HG03175 (cell line): ENCODE measurements at regions not wholly inside any gene's neighbourhood (a gene's known extent, or its start where the extent isn't known, plus 50 kb on each side); places are given as distances from the start of the nearest gene placed in this dataset.
"Not testable (repeated sequence)": the region's sequence is repeated elsewhere in the genome, so short reads cannot be mapped to it uniquely, and the experiment has no call there.

ENCODE experiments used
- ATAC-seq: cut with Tn5 transposase; IDR thresholded peaks from one replicate; pipeline ENCODE4 v1.9.1; 2021; ENCODE audit warnings: mild to moderate bottlenecking, moderate library complexity; ENCODE audit not compliant: unreplicated experiment

DNA sequence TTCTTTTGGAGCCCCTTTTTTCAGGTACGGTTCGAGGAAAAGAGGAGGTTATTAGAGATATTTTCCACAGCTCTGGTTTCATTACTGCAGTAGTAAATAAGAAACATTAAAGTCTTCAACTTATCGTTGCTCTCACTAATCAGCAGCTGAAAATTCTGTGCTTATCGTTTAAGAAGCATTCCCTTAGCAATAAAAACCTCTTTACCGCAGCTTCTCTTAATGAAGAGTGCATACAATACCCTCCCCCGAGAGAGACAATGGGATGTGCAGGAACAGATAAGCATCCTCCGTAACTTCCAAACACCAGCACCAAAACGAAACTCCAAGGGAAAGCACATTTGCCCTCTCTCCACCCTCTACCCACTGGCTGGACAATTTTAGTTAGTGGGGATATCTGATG lies 384.5 kb downstream of the NEBL start:
- ATAC-seq, result no peak

- no peak for ATAC-seq
Observed at GRCh38 chr10:20508921-20509320, 388.2 kb downstream of the NEBL start.

GRCh38 chr10:20502903-20503585 lies 394.1 kb downstream of the NEBL start:
- ATAC-seq, result no peak

DNA sequence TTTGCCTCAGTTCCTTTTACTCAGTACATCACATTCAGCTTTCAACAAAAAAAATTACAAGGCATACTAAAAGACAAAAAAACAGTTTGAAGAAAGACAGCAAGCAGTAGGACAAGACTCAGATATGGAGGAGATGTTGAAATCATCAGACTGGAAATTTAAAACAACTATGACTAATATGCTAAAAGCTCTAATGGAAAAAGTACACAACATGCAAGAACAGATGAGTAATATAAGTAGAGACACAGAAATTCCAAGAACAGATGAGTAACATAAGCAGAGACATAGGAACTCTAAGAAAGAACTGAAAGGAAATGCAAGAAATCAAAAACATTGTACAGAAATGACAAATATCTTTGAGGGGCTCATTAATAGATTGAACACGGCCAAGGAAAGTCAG lies 402.6 kb downstream of the NEBL start:
- ATAC-seq, result no peak

- ATAC-seq, result no peak
Observed at GRCh38 chr10:20492447-20492846, 404.7 kb downstream of the NEBL start.

DNA sequence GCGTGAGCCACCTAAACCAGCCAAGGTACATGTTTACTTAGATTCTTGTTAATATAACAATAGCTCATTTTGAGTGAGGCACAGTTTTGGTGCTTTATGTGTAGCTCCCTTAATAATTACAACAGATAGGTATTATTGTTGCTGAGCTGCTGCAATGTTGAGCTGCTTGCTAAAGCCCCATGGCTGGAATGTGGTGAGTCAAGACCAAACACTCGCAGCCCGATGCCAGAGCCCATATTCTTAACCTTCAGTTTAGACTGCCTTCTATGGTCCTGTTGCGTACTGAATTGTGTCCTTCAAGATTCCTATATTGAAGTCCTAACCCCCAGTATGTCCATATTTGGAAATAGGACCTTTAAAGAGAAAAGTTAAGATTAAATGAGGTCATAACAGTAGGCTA lies 407.1 kb downstream of the NEBL start:
- ATAC-seq, result no peak

GRCh38 chr10:20486791-20487190 lies 410.3 kb downstream of the NEBL start:
- no peak for ATAC-seq

DNA sequence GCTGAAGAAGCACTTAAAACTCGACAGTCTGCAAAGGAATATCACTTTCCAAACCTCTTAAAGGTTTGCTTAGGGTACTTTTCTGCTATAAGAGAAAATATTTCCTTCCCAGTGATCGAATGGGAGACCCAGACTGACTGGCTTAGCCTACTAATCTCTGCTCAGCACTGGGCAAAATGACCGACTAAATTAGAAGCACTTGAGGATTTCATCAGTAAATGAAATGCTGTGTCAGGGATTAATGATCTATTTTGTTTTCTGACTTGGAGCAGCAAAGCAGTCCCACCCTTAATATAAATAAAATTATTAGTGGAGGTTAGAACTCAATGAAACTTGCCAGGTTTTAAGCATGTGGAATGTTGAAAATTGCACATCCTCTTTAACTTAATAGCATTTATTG lies 411.6 kb downstream of the NEBL start:
- no peak for ATAC-seq

- no peak for ATAC-seq
Observed at GRCh38 chr10:20481054-20481453, 416.1 kb downstream of the NEBL start.

DNA sequence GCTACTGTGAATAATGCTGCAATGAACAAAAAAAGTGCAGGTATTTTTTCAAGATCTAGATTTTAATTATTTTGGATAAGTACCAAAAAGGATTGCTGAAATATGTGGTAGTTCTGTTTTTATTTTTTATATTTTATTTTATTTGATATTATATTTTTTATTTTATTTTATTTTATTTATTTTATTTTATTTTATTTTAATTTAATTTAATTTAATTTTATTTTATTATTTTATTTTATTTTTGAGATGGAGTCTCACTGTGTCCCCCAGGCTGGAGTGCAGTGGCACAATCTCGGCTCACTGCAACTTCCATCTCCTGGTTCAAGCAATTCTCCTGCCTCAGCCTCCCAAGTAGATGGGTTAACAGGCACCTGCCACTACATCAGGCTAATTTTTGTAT lies 416.5 kb downstream of the NEBL start:
- not testable (repeated sequence) for ATAC-seq

DNA sequence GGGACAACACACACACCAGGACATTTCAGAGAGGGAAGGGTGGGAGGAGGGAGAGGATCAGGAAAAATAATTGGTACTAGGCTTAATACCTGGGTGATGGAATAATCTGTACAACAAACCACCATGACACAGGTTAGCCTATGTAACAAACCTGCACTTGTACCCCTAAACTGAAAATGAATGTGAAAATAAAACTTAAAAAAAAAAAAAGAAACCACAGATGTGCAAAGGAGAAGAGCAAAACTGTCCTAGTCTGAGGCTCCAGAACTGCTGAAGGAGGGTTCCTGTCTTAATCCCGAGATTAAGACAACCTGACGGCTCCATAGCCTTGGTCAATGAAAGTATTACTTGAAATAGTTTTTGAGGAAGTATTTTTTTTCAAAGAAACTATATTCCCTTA lies 423.0 kb downstream of the NEBL start:
- ATAC-seq, result no peak

GRCh38 chr10:20473023-20473760 lies 423.9 kb downstream of the NEBL start:
- ATAC-seq, result no peak

DNA sequence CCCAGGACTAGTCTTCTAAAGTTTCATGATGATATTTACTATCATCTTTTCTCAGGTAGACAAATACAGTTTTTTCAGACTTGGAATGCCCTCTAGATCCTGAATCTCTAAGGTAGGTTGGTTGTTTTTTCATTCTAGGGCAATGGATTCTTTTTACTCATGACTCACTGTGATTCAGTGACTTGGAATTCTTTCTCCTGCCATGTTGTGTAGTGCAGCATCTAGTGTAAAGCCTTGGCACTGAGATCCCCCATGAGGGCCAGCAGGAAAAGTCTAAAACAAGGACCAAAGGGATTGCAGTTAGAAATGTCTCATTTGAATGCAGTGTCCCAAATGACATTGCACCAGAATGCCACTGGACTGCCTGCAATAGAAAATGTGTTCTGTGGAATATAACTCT lies 430.4 kb downstream of the NEBL start:
- no peak for ATAC-seq

DNA sequence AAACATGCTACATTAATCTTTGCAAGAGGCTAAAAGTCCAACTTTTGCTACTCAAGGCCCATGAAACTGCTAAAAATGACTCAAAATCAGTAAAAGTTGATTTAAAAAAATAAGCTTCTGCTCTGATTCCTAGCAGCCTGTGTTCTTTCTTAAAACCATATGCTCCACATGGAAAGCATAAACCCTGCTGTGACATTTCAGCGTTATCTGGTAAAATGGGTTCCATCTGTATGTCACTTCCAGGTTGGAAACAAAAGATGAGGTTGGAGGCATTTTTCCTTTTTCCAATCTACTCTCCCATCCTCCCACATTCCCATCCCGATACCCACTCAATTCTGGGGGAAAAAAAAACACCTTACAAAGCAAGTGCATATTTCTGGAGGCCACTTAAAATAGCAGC lies 439.5 kb downstream of the NEBL start:
- no peak for ATAC-seq

- ATAC-seq, result no peak
Observed at GRCh38 chr10:20455774-20456173, 441.3 kb downstream of the NEBL start.

GRCh38 chr10:20454331-20454730 lies 442.8 kb downstream of the NEBL start:
- no peak for ATAC-seq

DNA sequence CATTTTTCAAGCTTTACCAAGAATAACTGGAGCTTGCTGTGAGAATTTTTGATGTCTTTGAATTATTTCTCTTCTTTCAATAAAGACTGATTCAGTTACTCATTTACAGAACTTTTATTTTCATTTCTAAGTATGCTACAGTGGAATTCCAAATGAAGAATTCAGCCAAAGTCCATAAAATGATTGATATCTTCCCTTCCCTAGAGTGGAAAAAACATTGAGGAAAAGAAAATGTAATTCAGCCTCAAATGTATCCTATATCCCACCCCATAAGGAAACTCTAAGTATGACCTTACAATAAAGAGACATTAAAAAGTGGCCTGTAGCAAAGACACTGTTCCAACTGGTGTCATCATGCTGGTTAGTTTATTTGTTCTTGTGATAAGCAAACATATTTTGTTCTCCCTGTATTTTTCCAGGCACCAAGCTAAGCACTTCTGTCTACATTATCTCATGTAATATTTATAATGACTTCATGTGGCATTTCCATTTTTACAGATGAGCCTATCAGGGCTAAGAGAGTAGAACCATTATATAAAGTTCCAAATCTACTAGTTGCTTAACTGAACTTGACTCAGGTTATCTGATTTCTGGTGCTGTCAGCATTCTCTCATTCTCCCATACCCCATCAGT lies 450.4 kb downstream of the NEBL start:
- no peak for ATAC-seq

GRCh38 chr10:20443094-20443493 lies 454.0 kb downstream of the NEBL start:
- no peak for ATAC-seq

DNA sequence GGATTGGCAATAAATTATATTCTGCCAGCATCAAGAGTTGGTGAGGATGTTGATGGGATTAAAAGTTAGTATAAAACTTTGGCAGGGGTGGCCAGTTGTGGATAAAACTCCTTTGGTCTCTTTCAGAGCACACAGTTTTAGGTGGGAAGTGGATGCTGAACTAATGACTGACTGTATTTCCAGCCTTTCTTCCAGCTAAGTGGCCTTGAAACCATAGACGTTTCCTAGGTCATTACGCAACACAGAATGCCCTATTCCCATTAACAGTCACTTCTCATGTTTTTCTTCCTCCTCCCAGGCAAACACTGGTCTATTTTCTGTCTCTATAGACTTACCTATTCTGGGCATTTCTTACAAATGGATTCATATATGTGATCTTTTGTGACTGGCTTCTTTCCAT lies 467.4 kb downstream of the NEBL start:
- ATAC-seq, result no peak

- ATAC-seq, result no peak
Observed at GRCh38 chr10:20427821-20428220, 469.3 kb downstream of the NEBL start.

DNA sequence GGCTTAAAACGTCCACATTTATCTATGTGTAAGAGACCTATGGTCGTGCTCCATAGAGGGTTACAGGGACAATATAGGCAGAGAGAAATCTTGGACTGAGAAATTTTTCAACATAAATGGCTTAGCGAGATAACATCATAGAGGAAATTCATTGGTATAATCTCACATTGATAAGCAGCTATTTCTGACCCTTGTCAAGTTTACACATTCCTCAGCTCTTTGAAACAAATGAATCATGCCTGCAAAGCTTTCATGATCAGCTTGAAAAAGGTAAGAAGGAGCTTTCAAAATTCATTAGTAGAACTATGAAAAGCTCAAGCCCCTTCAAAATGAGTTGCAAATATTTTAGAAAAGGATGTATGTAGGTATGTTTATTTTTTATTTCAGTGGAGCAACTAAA lies 478.8 kb downstream of the NEBL start:
- no peak for ATAC-seq

DNA sequence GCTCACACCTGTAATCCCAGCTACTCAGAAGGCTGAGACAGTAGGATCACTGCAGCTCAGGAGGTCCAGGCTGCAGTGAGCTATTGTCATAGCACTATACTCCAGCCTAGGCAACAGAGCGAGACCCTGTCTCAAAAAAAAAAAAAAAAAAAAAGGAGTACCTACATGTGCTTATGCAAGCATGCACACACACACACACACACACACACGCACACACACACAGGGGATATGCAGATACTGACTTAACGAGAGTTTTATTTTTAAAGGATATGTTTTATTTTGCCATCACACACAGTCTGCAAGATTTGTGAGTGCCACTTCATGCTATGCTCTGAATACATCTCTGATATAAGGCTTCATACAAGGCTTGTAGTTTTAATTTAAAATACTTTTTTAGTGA lies 479.3 kb downstream of the NEBL start:
- no peak for ATAC-seq
